Neuronal stem cell (in vitro differentiated cells): ENCODE measurements at regions not wholly inside any gene's neighbourhood (a gene's known extent, or its start where the extent isn't known, plus 50 kb on each side); places are given as distances from the start of the nearest gene placed in this dataset.

Experiments used
- DNase-seq: peaks from one replicate; pipeline ENCODE4 v3.0.0-alpha.2; 2013; ENCODE audit warnings: low spot score
- H2AFZ ChIP-seq: one replicate; pipeline ENCODE4 v1.6.1; 2013; ENCODE audit warnings: mild to moderate bottlenecking, low read length, inconsistent platforms
- H2AK5ac ChIP-seq: 2 replicates; pipeline ENCODE4 v1.6.1; 2013; ENCODE audit warnings: low read depth, mild to moderate bottlenecking, inconsistent platforms, low read length, moderate library complexity, mixed read lengths
- H2BK120ac ChIP-seq: 2 replicates; pipeline ENCODE4 v1.6.1; 2013; ENCODE audit warnings: low read depth, mild to moderate bottlenecking, inconsistent platforms, low read length, moderate library complexity, mixed read lengths
- H2BK12ac ChIP-seq: one replicate; pipeline ENCODE4 v1.6.1; 2013; ENCODE audit warnings: low read length, inconsistent platforms
- H2BK15ac ChIP-seq: 2 replicates; pipeline ENCODE4 v1.6.1; 2013; ENCODE audit warnings: mild to moderate bottlenecking, low read length, inconsistent platforms, mixed read lengths
- H2BK5ac ChIP-seq: one replicate; pipeline ENCODE4 v1.6.1; 2013; ENCODE audit warnings: inconsistent platforms, mild to moderate bottlenecking, low read length, moderate library complexity
- H3K14ac ChIP-seq: one replicate; pipeline ENCODE4 v1.6.1; 2013; ENCODE audit warnings: low read length, inconsistent platforms
- H3K18ac ChIP-seq: 2 replicates; pipeline ENCODE4 v1.6.1; 2013; ENCODE audit warnings: low read length, inconsistent platforms
- H3K23ac ChIP-seq: 2 replicates; pipeline ENCODE4 v1.6.1; 2013; ENCODE audit warnings: low read depth, mild to moderate bottlenecking, mixed read lengths, low read length, inconsistent platforms; ENCODE audit not compliant: poor library complexity
- H3K27ac ChIP-seq: replicated peaks from 3 replicates; pipeline ENCODE4 v1.5.1; 2013; ENCODE audit warnings: low read length, inconsistent platforms
- H3K27me3 ChIP-seq, 3 experiments: 2 replicates each; pipeline ENCODE4 v1.6.1; 2013; ENCODE audit warnings: low read length in 3 of 3, mild to moderate bottlenecking in 2 of 3, inconsistent platforms in 1 of 3, low read depth in 1 of 3, mixed read lengths in 1 of 3, moderate library complexity in 1 of 3; ENCODE audit not compliant: control insufficient read depth in 3 of 3, insufficient read depth in 3 of 3
- H3K36me3 ChIP-seq, 2 donors: replicated peaks in 1 of 2; 2 replicates each; pipeline ENCODE4 v1.6.1; 2013; ENCODE audit warnings: low read length in 2 of 2; ENCODE audit not compliant: control insufficient read depth in 2 of 2, insufficient read depth in 2 of 2
- H3K4ac ChIP-seq: 2 replicates; pipeline ENCODE4 v1.6.1; 2013; ENCODE audit warnings: inconsistent platforms, mild to moderate bottlenecking, low read length, moderate library complexity
- H3K4me1 ChIP-seq, 2 donors: 1 replicate in 1 of 2; 2 replicates in 1 of 2; pipeline ENCODE4 v1.6.1; 2013; ENCODE audit warnings: low read length in 2 of 2, low read depth in 1 of 2; ENCODE audit not compliant: control insufficient read depth in 2 of 2, insufficient read depth in 1 of 2
- H3K4me2 ChIP-seq: one replicate; pipeline ENCODE4 v1.6.1; 2013; ENCODE audit warnings: mild to moderate bottlenecking, low read length, inconsistent platforms; ENCODE audit not compliant: insufficient read depth, poor library complexity, severe bottlenecking
- H3K4me3 ChIP-seq, 2 donors: 2 replicates each; pipeline ENCODE4 v1.5.1; 2013; ENCODE audit warnings: low read length in 2 of 2, mild to moderate bottlenecking in 2 of 2, inconsistent platforms in 1 of 2, moderate library complexity in 1 of 2
- H3K79me1 ChIP-seq: one replicate; pipeline ENCODE4 v1.6.1; 2013; ENCODE audit warnings: low read depth, mild to moderate bottlenecking, inconsistent platforms, low read length, moderate library complexity
- H3K9ac ChIP-seq: one replicate; pipeline ENCODE4 v1.6.1; 2013; ENCODE audit warnings: mild to moderate bottlenecking, low read depth, low read length, inconsistent platforms; ENCODE audit not compliant: poor library complexity
- H3K9me3 ChIP-seq, 2 donors: replicated peaks in 1 of 2; 2 replicates each; pipeline versions ENCODE3 to v1.6.1; 2013; ENCODE audit warnings: low read length in 2 of 2, mild to moderate bottlenecking in 2 of 2, inconsistent platforms in 1 of 2, low read depth in 1 of 2, mixed read lengths in 1 of 2, moderate library complexity in 1 of 2; ENCODE audit not compliant: control insufficient read depth in 2 of 2, insufficient read depth in 1 of 2
- H4K8ac ChIP-seq: one replicate; pipeline ENCODE4 v1.6.1; 2013; ENCODE audit warnings: low read depth, mild to moderate bottlenecking, inconsistent platforms, low read length, moderate library complexity
- H4K91ac ChIP-seq: one replicate; pipeline ENCODE4 v1.6.1; 2013; ENCODE audit warnings: low read length, low read depth, mild to moderate bottlenecking, inconsistent platforms; ENCODE audit not compliant: poor library complexity
- WGBS, 2 donors: extraction: QIAGEN DNeasy Blood & Tissue Kit; methylation state at CpG; one replicate each; pipeline ENCODE4 v1.1.7; 2013; ENCODE audit warnings: missing lambda C conversion rate in 2 of 2, mixed read lengths in 1 of 2; ENCODE audit not compliant: insufficient read length in 2 of 2, insufficient replicate concordance in 1 of 2; ENCODE audit errors: extremely low coverage in 2 of 2; 5-methylcytosine and 5-hydroxymethylcytosine counted together

DNA sequence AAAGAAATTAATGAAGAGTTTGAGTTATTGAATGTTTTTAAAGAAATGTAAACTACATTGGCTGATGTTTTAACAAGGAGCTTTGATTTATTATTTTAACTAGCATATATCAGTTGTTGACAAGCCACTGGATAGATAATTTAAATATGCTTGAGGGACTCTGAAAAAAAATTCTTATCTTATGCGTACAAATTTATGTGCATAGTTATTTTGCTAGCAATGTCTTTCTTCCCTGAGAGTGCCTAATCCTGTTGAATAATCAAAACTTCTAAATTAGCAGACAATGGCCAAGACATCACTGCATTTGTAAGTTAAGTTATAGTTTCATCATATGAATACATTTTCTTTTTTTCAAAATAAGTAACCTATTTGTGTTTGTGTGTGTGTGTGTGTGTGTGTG lies 342.3 kb downstream of the MED10 start:
- Histone ChIP-seq H4K8ac (no peak overlapping the region), H2AFZ (no peak overlapping the region), H3K79me1 (no peaks in the 10 kb centered on the region), H2AK5ac (no peak overlapping the region), H3K9ac (no peak overlapping the region), H4K91ac (no peak overlapping the region), H3K9me3 (peaks cover 0 to 4% of the 10 kb centered on the region in 2 donors), H2BK120ac (no peak overlapping the region), H3K18ac (no peak overlapping the region), H3K4me1 (no peaks in the 10 kb centered on the region), H2BK12ac (no peak overlapping the region), H2BK5ac (no peak overlapping the region), H3K27ac (no peak overlapping the region), H3K23ac (no peak overlapping the region), H3K4me2 (no peak overlapping the region), H3K36me3 (no peaks in the 10 kb centered on the region), H2BK15ac (no peak overlapping the region), H3K4ac (no peak overlapping the region), H3K27me3 (no peaks in the 10 kb centered on the region), H3K4me3 (no peak overlapping the region), H3K14ac (no peak overlapping the region)
- WGBS, 2 donors: no CpG with 5 or more reads among the region's 1 CpG
- no peak for DNase-seq

DNA sequence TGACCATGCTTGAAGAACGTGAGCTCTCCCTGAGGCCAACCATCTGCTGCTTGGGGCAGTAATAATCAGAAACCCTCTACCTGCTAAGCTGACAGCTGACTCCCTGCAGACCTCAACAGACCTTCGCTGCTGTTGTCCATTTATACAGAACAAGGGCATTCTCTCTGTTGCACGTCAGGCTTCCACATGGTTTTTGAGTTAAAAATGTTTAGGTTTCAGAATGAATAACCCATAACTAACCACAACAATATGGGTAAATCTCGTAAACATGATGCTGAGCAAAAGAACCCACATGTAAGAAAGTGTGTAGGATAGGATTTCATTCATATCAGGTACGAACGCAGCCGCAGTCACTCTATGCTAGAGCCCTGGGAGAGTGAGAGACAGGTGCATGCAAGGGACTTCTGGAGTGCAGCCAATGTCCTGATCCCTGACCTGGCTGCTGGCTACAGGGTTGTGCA lies 348.5 kb downstream of the MED10 start:
- H2BK12ac ChIP-seq: no peak overlapping the region
- H3K4me2 ChIP-seq: no peak overlapping the region
- no peaks in the 10 kb centered on the region for H3K79me1 ChIP-seq
- H4K91ac ChIP-seq: no peak overlapping the region
- no peak overlapping the region for H3K9ac ChIP-seq
- no peak overlapping the region for H3K23ac ChIP-seq
- peaks cover 0 to 6% of the 10 kb centered on the region in 2 donors for H3K9me3 ChIP-seq
- no peak overlapping the region for H2BK120ac ChIP-seq
- no peak overlapping the region for H2BK5ac ChIP-seq
- H3K4ac ChIP-seq: no peak overlapping the region
- no peak overlapping the region for H3K14ac ChIP-seq
- no peak overlapping the region for H4K8ac ChIP-seq
- H3K4me3 ChIP-seq: no peak overlapping the region
- no peaks in the 10 kb centered on the region for H3K27me3 ChIP-seq
- H2AK5ac ChIP-seq: no peak overlapping the region
- no peak overlapping the region for H3K18ac ChIP-seq
- H3K4me1 ChIP-seq: no peaks in the 10 kb centered on the region
- no peaks in the 10 kb centered on the region for H3K36me3 ChIP-seq
- no peak for DNase-seq
- no peak overlapping the region for H2BK15ac ChIP-seq
- WGBS, 2 donors: no CpG with 5 or more reads among the region's 7 CpGs
- H3K27ac ChIP-seq: no peak overlapping the region
- H2AFZ ChIP-seq: no peak overlapping the region

- Histone ChIP-seq H4K8ac (no peak overlapping the region), H3K4ac (no peak overlapping the region), H2BK5ac (no peak overlapping the region), H3K9me3 (peaks cover 0 to 3% of the 10 kb centered on the region in 2 donors), H3K18ac (no peak overlapping the region), H4K91ac (no peak overlapping the region), H3K27ac (no peak overlapping the region), H3K4me1 (no peaks in the 10 kb centered on the region), H2BK15ac (no peak overlapping the region), H3K27me3 (no peaks in the 10 kb centered on the region), H3K9ac (no peak overlapping the region), H3K4me2 (no peak overlapping the region), H2BK120ac (no peak overlapping the region), H3K14ac (no peak overlapping the region), H3K23ac (no peak overlapping the region), H2BK12ac (no peak overlapping the region), H3K4me3 (no peak overlapping the region), H2AFZ (no peak overlapping the region), H2AK5ac (no peak overlapping the region), H3K36me3 (no peaks in the 10 kb centered on the region), H3K79me1 (no peaks in the 10 kb centered on the region)
- WGBS, 2 donors: no CpG with 5 or more reads among the region's 5 CpGs
- no peak for DNase-seq
These were observed 351.5 kb downstream of the MED10 start for GRCh38 chr5:6026766-6027406.

GRCh38 chr5:6019612-6020011 lies 358.7 kb downstream of the MED10 start:
- no CpG with 5 or more reads among the region's 4 CpGs for WGBS, 2 donors
- Histone ChIP-seq H3K18ac (no peak overlapping the region), H3K9ac (no peak overlapping the region), H3K4ac (no peak overlapping the region), H2AK5ac (no peak overlapping the region), H3K9me3 (no peaks in the 10 kb centered on the region), H3K4me2 (no peak overlapping the region), H4K91ac (no peak overlapping the region), H3K14ac (no peak overlapping the region), H3K23ac (no peak overlapping the region), H3K27me3 (no peaks in the 10 kb centered on the region), H4K8ac (no peak overlapping the region), H3K79me1 (no peaks in the 10 kb centered on the region), H3K27ac (no peak overlapping the region), H2AFZ (no peak overlapping the region), H2BK12ac (no peak overlapping the region), H3K36me3 (no peaks in the 10 kb centered on the region), H3K4me3 (no peak overlapping the region), H2BK120ac (no peak overlapping the region), H3K4me1 (no peaks in the 10 kb centered on the region), H2BK5ac (no peak overlapping the region), H2BK15ac (no peak overlapping the region)
- no peak for DNase-seq
